ENCODE measurements at regions not wholly inside any gene's neighbourhood (a gene's known extent, or its start where the extent isn't known, plus 50 kb on each side); places are given as distances from the start of the nearest gene placed in this dataset.

- intact Hi-C loops (cut with DNase I, micrococcal nuclease): no loop called here
- Mint-ChIP-seq H3K27me3 (peaks cover 3% of the 10 kb centered on the region), H3K9me3 (ENCODE audit: low read depth) (no peaks in the 10 kb centered on the region), H3K27ac (no peak overlapping the region), H3K4me1 (no peaks in the 10 kb centered on the region), H3K4me3 (no peak overlapping the region), H3K36me3 (ENCODE audit: low read depth) (no peaks in the 10 kb centered on the region)
- CTCF ChIA-PET: no interaction called here
- DNase-seq (no peak), ATAC-seq (no peak)
- POLR2A ChIA-PET: interaction anchor here (0.7 kb wide), 1 partner anchor 9 kb away, joined by 3 read pairs; no protein-coding TSS in a partner anchor
Measured at GRCh38 chr9:71361357-71361756, 239.9 kb upstream of the TRPM3 start.

- H3K27me3 Mint-ChIP-seq: no peaks in the 10 kb centered on the region
- H3K4me3 Mint-ChIP-seq: no peak overlapping the region
- intact Hi-C loops (cut with DNase I, micrococcal nuclease): no loop called here
- no peaks in the 10 kb centered on the region for H3K4me1 Mint-ChIP-seq
- CTCF ChIA-PET: no interaction called here
- ATAC-seq (no peak), DNase-seq (no peak)
- no peaks in the 10 kb centered on the region for H3K36me3 Mint-ChIP-seq (ENCODE audit: low read depth)
- POLR2A ChIA-PET: no interaction called here
- H3K27ac Mint-ChIP-seq: no peak overlapping the region
- H3K9me3 Mint-ChIP-seq (ENCODE audit: low read depth): no peaks in the 10 kb centered on the region
Measured at GRCh38 chr9:71357346-71357745, 235.9 kb upstream of the TRPM3 start.

DNA sequence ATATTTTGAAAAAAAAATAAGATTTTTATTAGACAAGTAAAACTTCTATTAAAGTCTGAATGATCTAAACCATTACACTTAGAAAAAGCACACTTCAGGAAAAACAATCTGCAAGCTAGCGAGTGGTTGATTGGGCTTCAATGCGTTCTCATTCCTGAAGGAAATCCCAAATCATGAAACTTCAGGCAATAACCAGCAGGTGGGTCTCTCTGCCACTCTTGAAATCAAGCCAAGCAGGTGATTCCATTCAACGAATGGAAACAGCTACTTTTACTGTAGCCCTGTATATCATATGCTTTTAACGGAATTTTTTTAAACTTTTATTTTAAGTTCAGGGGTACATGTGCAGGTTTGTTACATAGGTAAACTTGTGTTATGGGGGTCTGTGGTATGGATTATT, 234.5 kb upstream of the TRPM3 start:
- intact Hi-C loops (cut with DNase I, micrococcal nuclease): no loop called here
- no peak for DNase-seq
- CTCF ChIA-PET: no interaction called here
- POLR2A ChIA-PET: no interaction called here
- Mint-ChIP-seq H3K4me1 (no peaks in the 10 kb centered on the region), H3K9me3 (ENCODE audit: low read depth) (no peaks in the 10 kb centered on the region), H3K36me3 (ENCODE audit: low read depth) (no peaks in the 10 kb centered on the region), H3K4me3 (no peak overlapping the region), H3K27me3 (no peaks in the 10 kb centered on the region), H3K27ac (no peak overlapping the region)
- no peak for ATAC-seq

- no peaks in the 10 kb centered on the region for H3K9me3 Mint-ChIP-seq (ENCODE audit: low read depth)
- intact Hi-C loops (cut with DNase I, micrococcal nuclease): no loop called here
- no peaks in the 10 kb centered on the region for H3K36me3 Mint-ChIP-seq (ENCODE audit: low read depth)
- ChIA-PET POLR2A (no interaction called here), CTCF (no interaction called here)
- H3K4me3 Mint-ChIP-seq: no peak overlapping the region
- no peak overlapping the region for H3K27ac Mint-ChIP-seq
- H3K4me1 Mint-ChIP-seq: no peaks in the 10 kb centered on the region
- DNase-seq: no peak
- no peak for ATAC-seq
- no peaks in the 10 kb centered on the region for H3K27me3 Mint-ChIP-seq
Measured at GRCh38 chr9:71353720-71354119, 232.3 kb upstream of the TRPM3 start.

- POLR2A ChIA-PET: no interaction called here
- H3K36me3 Mint-ChIP-seq (ENCODE audit: low read depth): no peaks in the 10 kb centered on the region
- H3K27me3 Mint-ChIP-seq: no peaks in the 10 kb centered on the region
- H3K4me1 Mint-ChIP-seq: no peaks in the 10 kb centered on the region
- intact Hi-C loops (cut with DNase I, micrococcal nuclease): no loop called here
- H3K4me3 Mint-ChIP-seq: no peak overlapping the region
- no peak for DNase-seq
- CTCF ChIA-PET: no interaction called here
- no peak overlapping the region for H3K27ac Mint-ChIP-seq
- ATAC-seq: no peak
- H3K9me3 Mint-ChIP-seq (ENCODE audit: low read depth): no peaks in the 10 kb centered on the region
Measured at GRCh38 chr9:71352837-71353236, 231.4 kb upstream of the TRPM3 start.

- H3K4me1 Mint-ChIP-seq: no peaks in the 10 kb centered on the region
- ATAC-seq (no peak), DNase-seq (no peak)
- ChIA-PET POLR2A (no interaction called here), CTCF (no interaction called here)
- no peak overlapping the region for H3K27ac Mint-ChIP-seq
- no peaks in the 10 kb centered on the region for H3K9me3 Mint-ChIP-seq (ENCODE audit: low read depth)
- intact Hi-C loops (cut with DNase I, micrococcal nuclease): loop anchor here in 1 of 2 experiments (5.0 kb wide), 1 partner anchor 37 kb away; no protein-coding TSS in a partner anchor
- no peak overlapping the region for H3K4me3 Mint-ChIP-seq
- no peaks in the 10 kb centered on the region for H3K36me3 Mint-ChIP-seq (ENCODE audit: low read depth)
- H3K27me3 Mint-ChIP-seq: no peaks in the 10 kb centered on the region
Measured at GRCh38 chr9:71349218-71349617, 227.8 kb upstream of the TRPM3 start.

GRCh38 chr9:71333321-71333720, 211.9 kb upstream of the TRPM3 start:
- no peak overlapping the region for H3K4me3 Mint-ChIP-seq
- intact Hi-C loops (cut with DNase I, micrococcal nuclease): no loop called here
- H3K36me3 Mint-ChIP-seq (ENCODE audit: low read depth): no peaks in the 10 kb centered on the region
- DNase-seq (no peak), ATAC-seq (no peak)
- H3K4me1 Mint-ChIP-seq: no peaks in the 10 kb centered on the region
- ChIA-PET POLR2A (no interaction called here), CTCF (no interaction called here)
- H3K9me3 Mint-ChIP-seq (ENCODE audit: low read depth): peaks cover 8% of the 10 kb centered on the region
- no peak overlapping the region for H3K27ac Mint-ChIP-seq
- peaks cover 11% of the 10 kb centered on the region for H3K27me3 Mint-ChIP-seq

DNA sequence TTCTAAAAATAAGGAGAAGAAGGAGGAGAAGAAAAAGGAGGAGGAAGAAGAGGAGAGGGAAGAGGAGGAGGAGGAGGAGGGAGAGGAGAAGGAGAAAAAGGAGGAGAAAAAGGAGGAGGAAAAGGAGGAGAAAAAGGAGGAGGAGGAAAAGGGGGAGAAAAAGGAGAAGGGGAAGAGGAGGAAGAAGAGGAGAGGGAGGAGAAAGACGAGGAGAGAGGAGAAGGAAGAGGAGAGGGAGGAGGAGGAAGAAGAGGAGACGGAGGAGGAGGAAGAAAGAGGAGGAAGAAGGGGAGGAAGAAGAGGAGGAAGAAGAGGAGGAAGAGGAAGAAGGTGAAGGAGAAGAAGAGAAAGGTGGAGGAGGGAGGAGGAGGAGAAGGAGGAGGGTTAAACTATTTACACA, 210.2 kb upstream of the TRPM3 start:
- POLR2A ChIA-PET: no interaction called here

GRCh38 chr9:71329873-71330272, 208.5 kb upstream of the TRPM3 start:
- intact Hi-C loops (cut with DNase I, micrococcal nuclease): no loop called here
- ChIA-PET CTCF (no interaction called here), POLR2A (no interaction called here)
- H3K4me1 Mint-ChIP-seq: no peaks in the 10 kb centered on the region
- ATAC-seq (no peak), DNase-seq (no peak)
- no peak overlapping the region for H3K4me3 Mint-ChIP-seq
- no peak overlapping the region for H3K27ac Mint-ChIP-seq
- H3K36me3 Mint-ChIP-seq (ENCODE audit: low read depth): no peaks in the 10 kb centered on the region
- H3K9me3 Mint-ChIP-seq (ENCODE audit: low read depth): no peaks in the 10 kb centered on the region
- peaks cover 8% of the 10 kb centered on the region for H3K27me3 Mint-ChIP-seq

More for the DNA sequence above, 210.2 kb upstream of the TRPM3 start:
- Mint-ChIP-seq H3K9me3 (ENCODE audit: low read depth) (no peaks in the 10 kb centered on the region), H3K27me3 (peaks cover 8% of the 10 kb centered on the region), H3K4me1 (no peaks in the 10 kb centered on the region), H3K4me3 (no peak overlapping the region), H3K36me3 (ENCODE audit: low read depth) (no peaks in the 10 kb centered on the region), H3K27ac (no peak overlapping the region)
- CTCF ChIA-PET: interaction anchor here (0.6 kb wide), 1 partner anchor 23 kb away, joined by 3 read pairs; no protein-coding TSS in a partner anchor
- no peak for DNase-seq
- no peak for ATAC-seq
- intact Hi-C loops (cut with DNase I, micrococcal nuclease): no loop called here

DNA sequence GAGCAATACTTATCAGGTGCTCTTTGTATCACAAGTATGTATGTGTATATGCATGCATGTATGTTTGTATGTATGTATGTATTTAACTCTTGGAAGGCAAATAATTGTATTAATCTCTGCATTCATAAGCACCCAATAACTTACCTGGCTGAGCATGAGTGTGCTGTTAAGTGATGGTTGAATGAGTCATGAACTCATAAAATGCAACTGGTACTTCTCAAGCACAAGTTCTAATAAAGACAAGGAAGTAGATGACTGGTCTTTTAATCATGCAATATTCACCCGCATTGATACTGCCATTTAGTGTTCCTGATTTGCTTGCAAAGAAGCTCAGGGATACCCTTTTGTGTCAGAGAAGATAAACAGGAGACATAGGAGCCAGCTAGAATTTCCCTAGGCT, 204.9 kb upstream of the TRPM3 start:
- H3K36me3 Mint-ChIP-seq (ENCODE audit: low read depth): no peaks in the 10 kb centered on the region
- no peak overlapping the region for H3K27ac Mint-ChIP-seq
- peaks cover 4% of the 10 kb centered on the region for H3K27me3 Mint-ChIP-seq
- no peak for DNase-seq
- ChIA-PET POLR2A (no interaction called here), CTCF (no interaction called here)
- no peaks in the 10 kb centered on the region for H3K4me1 Mint-ChIP-seq
- H3K9me3 Mint-ChIP-seq (ENCODE audit: low read depth): no peaks in the 10 kb centered on the region
- ATAC-seq: no peak
- intact Hi-C loops (cut with DNase I, micrococcal nuclease): no loop called here
- no peak overlapping the region for H3K4me3 Mint-ChIP-seq

GRCh38 chr9:71323357-71323756, 201.9 kb upstream of the TRPM3 start:
- intact Hi-C loops (cut with DNase I, micrococcal nuclease): no loop called here
- DNase-seq (no peak), ATAC-seq (no peak)
- no peak overlapping the region for H3K27ac Mint-ChIP-seq
- no peaks in the 10 kb centered on the region for H3K36me3 Mint-ChIP-seq (ENCODE audit: low read depth)
- peaks cover 7% of the 10 kb centered on the region for H3K27me3 Mint-ChIP-seq
- CTCF ChIA-PET: interaction anchor here (1.3 kb wide), 1 partner anchor 38 kb away, joined by 3 read pairs; no protein-coding TSS in a partner anchor
- no peaks in the 10 kb centered on the region for H3K4me1 Mint-ChIP-seq
- no peaks in the 10 kb centered on the region for H3K9me3 Mint-ChIP-seq (ENCODE audit: low read depth)
- H3K4me3 Mint-ChIP-seq: no peak overlapping the region
- POLR2A ChIA-PET: no interaction called here

DNA sequence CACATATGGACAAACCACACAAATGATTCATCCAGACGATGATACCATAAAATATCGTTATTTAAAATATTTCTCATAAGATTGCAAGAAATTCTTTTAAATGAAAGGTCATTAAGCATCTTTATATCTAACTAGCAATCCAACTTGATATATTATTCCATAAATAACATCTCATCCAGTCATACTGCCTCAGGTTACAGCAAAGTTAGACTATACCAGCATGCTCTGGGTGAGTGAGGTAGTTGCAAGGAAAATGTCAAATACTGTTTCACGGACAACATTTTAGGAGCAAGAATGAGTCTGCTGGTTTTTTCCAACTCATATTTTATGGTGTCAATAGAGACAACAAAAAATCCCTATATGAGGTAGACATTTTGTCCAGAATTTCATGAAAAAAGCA, 200.9 kb upstream of the TRPM3 start:
- ChIA-PET POLR2A (no interaction called here), CTCF (no interaction called here)
- Mint-ChIP-seq H3K27me3 (peaks cover 7% of the 10 kb centered on the region), H3K36me3 (ENCODE audit: low read depth) (no peaks in the 10 kb centered on the region), H3K4me3 (no peak overlapping the region), H3K4me1 (no peaks in the 10 kb centered on the region), H3K27ac (no peak overlapping the region), H3K9me3 (ENCODE audit: low read depth) (no peaks in the 10 kb centered on the region)
- intact Hi-C loops (cut with DNase I, micrococcal nuclease): no loop called here
- ATAC-seq (no peak), DNase-seq (no peak)

- CTCF ChIA-PET: no interaction called here
- ATAC-seq (no peak), DNase-seq (no peak)
- Mint-ChIP-seq H3K27me3 (peaks cover 8% of the 10 kb centered on the region), H3K36me3 (ENCODE audit: low read depth) (no peaks in the 10 kb centered on the region), H3K4me3 (no peak overlapping the region), H3K9me3 (ENCODE audit: low read depth) (no peaks in the 10 kb centered on the region), H3K4me1 (no peaks in the 10 kb centered on the region), H3K27ac (no peak overlapping the region)
- POLR2A ChIA-PET: no interaction called here
- intact Hi-C loops (cut with DNase I, micrococcal nuclease): no loop called here
Measured at GRCh38 chr9:71308454-71308853, 187.0 kb upstream of the TRPM3 start.
